ENCODE measurements at regions not wholly inside any gene's neighbourhood (a gene's known extent, or its start where the extent isn't known, plus 50 kb on each side); places are given as distances from the start of the nearest gene placed in this dataset.

DNA sequence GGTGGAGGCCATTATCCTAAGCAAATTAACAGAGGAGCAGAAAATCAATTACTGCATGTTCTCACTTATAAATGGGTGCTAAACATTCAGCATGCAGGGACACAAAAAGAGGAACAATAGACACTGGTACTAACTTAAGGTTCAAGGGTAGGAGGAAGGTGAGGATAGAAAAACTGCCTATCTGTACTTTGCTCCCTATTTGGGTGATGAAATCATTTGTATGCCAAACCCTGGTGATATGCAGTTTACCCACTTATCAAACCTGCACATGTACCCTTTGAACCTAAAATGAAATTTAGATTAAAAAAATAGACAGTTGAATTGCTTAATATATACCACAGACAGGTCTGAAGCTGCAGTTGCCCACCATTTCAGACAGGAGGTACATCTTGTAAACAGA is 143.3 kb upstream of the KLHL4 start:
- CTCF ChIA-PET = no interaction called here

GRCh38 chrX:87376896-87377295 is 140.7 kb upstream of the KLHL4 start:
- H2AFZ ChIP-seq (ENCODE audit: low read length) = no peak overlapping the region
- no peak overlapping the region for H3K4me2 ChIP-seq (ENCODE audit: low read length)
- CTCF ChIA-PET = no interaction called here
- DNase-seq (no peak), ATAC-seq (no peak)
- intact Hi-C loops (cut with micrococcal nuclease) = no loop called here
- TF ChIP-seq EZH2 (IDR thresholded peaks at IDR 0.05; ENCODE audit: low read length, unreplicated experiment) (no peak), EZH2phosphoT487 (IDR thresholded peaks at IDR 0.05; ENCODE audit: borderline replicate concordance, low read length) (no peak)
- TF ChIP-seq, protein P1, sequence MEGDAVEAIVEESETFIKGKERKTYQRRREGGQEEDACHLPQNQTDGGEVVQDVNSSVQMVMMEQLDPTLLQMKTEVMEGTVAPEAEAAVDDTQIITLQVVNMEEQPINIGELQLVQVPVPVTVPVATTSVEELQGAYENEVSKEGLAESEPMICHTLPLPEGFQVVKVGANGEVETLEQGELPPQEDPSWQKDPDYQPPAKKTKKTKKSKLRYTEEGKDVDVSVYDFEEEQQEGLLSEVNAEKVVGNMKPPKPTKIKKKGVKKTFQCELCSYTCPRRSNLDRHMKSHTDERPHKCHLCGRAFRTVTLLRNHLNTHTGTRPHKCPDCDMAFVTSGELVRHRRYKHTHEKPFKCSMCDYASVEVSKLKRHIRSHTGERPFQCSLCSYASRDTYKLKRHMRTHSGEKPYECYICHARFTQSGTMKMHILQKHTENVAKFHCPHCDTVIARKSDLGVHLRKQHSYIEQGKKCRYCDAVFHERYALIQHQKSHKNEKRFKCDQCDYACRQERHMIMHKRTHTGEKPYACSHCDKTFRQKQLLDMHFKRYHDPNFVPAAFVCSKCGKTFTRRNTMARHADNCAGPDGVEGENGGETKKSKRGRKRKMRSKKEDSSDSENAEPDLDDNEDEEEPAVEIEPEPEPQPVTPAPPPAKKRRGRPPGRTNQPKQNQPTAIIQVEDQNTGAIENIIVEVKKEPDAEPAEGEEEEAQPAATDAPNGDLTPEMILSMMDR (conservative IDR thresholded peaks at IDR 0.05; ENCODE audit: low read depth, low read length) = no peak
- H3F3A ChIP-seq (ENCODE audit: low read length, unreplicated experiment) = no peaks in the 10 kb centered on the region
- H3K9me3 ChIP-seq (ENCODE audit: low read length) = no peaks in the 10 kb centered on the region
- no peaks in the 10 kb centered on the region for H4K20me1 ChIP-seq (ENCODE audit: low read length)
- no peak overlapping the region for H3K27ac ChIP-seq (ENCODE audit: low read length)
- H3K4me1 ChIP-seq (ENCODE audit: insufficient read depth, low read length) = 0 out of 2 replicates have a peak, but pooled peaks cover 2% of the 10 kb centered on the region
- H3K9me2 ChIP-seq (replicated peaks; ENCODE audit: low read length) = no peaks in the 10 kb centered on the region
- no peak overlapping the region for H3K9ac ChIP-seq (ENCODE audit: low read length)
- BruUV-seq (replicated peaks) = no TSS peak
- POLR2A ChIA-PET (ENCODE audit: unreplicated experiment) = no interaction called here
- H3K79me2 ChIP-seq (ENCODE audit: low read length) = no peaks in the 10 kb centered on the region
- no peak overlapping the region for H3K4me3 ChIP-seq (ENCODE audit: low read length)
- H3K27me3 ChIP-seq (ENCODE audit: low read length) = no peaks in the 10 kb centered on the region
- H3K36me3 ChIP-seq (ENCODE audit: low read depth, low read length) = no peaks in the 10 kb centered on the region

More for the DNA sequence above, 143.3 kb upstream of the KLHL4 start:
- H3K4me3 ChIP-seq (ENCODE audit: low read length) = no peak overlapping the region
- H3K9me3 ChIP-seq (ENCODE audit: low read length) = no peaks in the 10 kb centered on the region
- POLR2A ChIA-PET (ENCODE audit: unreplicated experiment) = no interaction called here
- H3K79me2 ChIP-seq (ENCODE audit: low read length) = no peaks in the 10 kb centered on the region
- DNase-seq (no peak), ATAC-seq (no peak)
- 0 out of 2 replicates have a peak, but pooled peaks cover 3% of the 10 kb centered on the region for H3K4me1 ChIP-seq (ENCODE audit: insufficient read depth, low read length)
- no peaks in the 10 kb centered on the region for H3K9me2 ChIP-seq (replicated peaks; ENCODE audit: low read length)
- H3K27me3 ChIP-seq (ENCODE audit: low read length) = no peaks in the 10 kb centered on the region
- H3K27ac ChIP-seq (ENCODE audit: low read length) = no peak overlapping the region
- no peaks in the 10 kb centered on the region for H3K36me3 ChIP-seq (ENCODE audit: low read depth, low read length)
- H3K4me2 ChIP-seq (ENCODE audit: low read length) = no peak overlapping the region
- no peaks in the 10 kb centered on the region for H3F3A ChIP-seq (ENCODE audit: low read length, unreplicated experiment)
- intact Hi-C loops (cut with micrococcal nuclease) = no loop called here
- TF ChIP-seq EZH2 (IDR thresholded peaks at IDR 0.05; ENCODE audit: low read length, unreplicated experiment) (no peak), EZH2phosphoT487 (IDR thresholded peaks at IDR 0.05; ENCODE audit: borderline replicate concordance, low read length) (no peak)
- TF ChIP-seq, protein P1 (conservative IDR thresholded peaks at IDR 0.05; ENCODE audit: low read depth, low read length) = no peak
- no peaks in the 10 kb centered on the region for H4K20me1 ChIP-seq (ENCODE audit: low read length)
- BruUV-seq (replicated peaks) = no TSS peak
- no peak overlapping the region for H2AFZ ChIP-seq (ENCODE audit: low read length)
- H3K9ac ChIP-seq (ENCODE audit: low read length) = no peak overlapping the region

DNA sequence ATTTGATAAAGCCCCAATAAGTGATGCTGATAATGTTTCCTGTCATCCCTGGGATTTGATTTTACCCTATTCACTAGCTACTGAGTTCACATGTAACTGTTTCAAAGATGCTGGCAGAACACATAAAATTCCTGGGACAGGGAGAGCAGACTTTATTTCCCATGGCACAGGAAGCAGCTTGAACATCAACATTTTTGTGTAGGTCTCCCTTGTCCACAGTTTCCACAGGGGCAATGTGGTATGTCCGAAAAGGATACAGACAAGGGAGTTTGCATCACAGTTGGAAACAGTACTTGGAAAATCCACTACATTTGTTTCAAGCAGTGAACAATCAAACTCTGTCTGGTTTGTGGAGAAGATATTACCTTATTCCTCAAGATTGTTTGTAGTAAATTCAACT is 129.2 kb upstream of the KLHL4 start:
- TF ChIP-seq EZH2phosphoT487 (IDR thresholded peaks at IDR 0.05; ENCODE audit: borderline replicate concordance, low read length) = no peak
- Histone ChIP-seq H4K20me1 (ENCODE audit: low read length) (no peaks in the 10 kb centered on the region), H3F3A (ENCODE audit: low read length, unreplicated experiment) (no peaks in the 10 kb centered on the region), H3K36me3 (ENCODE audit: low read depth, low read length) (no peaks in the 10 kb centered on the region), H3K9ac (ENCODE audit: low read length) (no peak overlapping the region), H3K9me2 (replicated peaks; ENCODE audit: low read length) (no peaks in the 10 kb centered on the region), H3K4me2 (ENCODE audit: low read length) (no peak overlapping the region), H2AFZ (ENCODE audit: low read length) (no peak overlapping the region), H3K27ac (ENCODE audit: low read length) (no peak overlapping the region), H3K9me3 (ENCODE audit: low read length) (no peaks in the 10 kb centered on the region), H3K4me1 (ENCODE audit: insufficient read depth, low read length) (no peaks in the 10 kb centered on the region), H3K27me3 (ENCODE audit: low read length) (no peaks in the 10 kb centered on the region), H3K4me3 (ENCODE audit: low read length) (no peak overlapping the region), H3K79me2 (ENCODE audit: low read length) (no peaks in the 10 kb centered on the region)
- no peak for DNase-seq
- POLR2A ChIA-PET (ENCODE audit: unreplicated experiment) = no interaction called here
- no peak for ATAC-seq
- intact Hi-C loops (cut with micrococcal nuclease) = no loop called here
- CTCF ChIA-PET = no interaction called here
- BruUV-seq (replicated peaks) = no TSS peak

Measured in PC-3 (cell line).